Upper lobe of right lung (tissue), 1 donor: ENCODE measurements at regions not wholly inside any gene's neighbourhood (a gene's known extent, or its start where the extent isn't known, plus 50 kb on each side); places are given as distances from the start of the nearest gene placed in this dataset.

ENCODE experiments used
- ATAC-seq: fragments of 200-7000 bp; cut with Tn5 transposase; one replicate; pipeline ENCODE4 v1.9.1; 2020; ENCODE audit warnings: mild to moderate bottlenecking, moderate library complexity
- DNase-seq: peaks from one replicate; pipeline ENCODE4 v3.0.0-alpha.2; 2020
- H3K27ac ChIP-seq: fragments of 200-600 bp; one replicate; pipeline ENCODE4 v1.8.0; 2022
- H3K27me3 ChIP-seq: fragments of 200-600 bp; one replicate; pipeline ENCODE4 v1.8.0; 2022; ENCODE audit warnings: mild to moderate bottlenecking
- H3K36me3 ChIP-seq: fragments of 200-600 bp; one replicate; pipeline ENCODE4 v1.8.0; 2022
- H3K4me1 ChIP-seq: fragments of 200-600 bp; one replicate; pipeline ENCODE4 v1.8.0; 2022
- H3K4me3 ChIP-seq: fragments of 200-600 bp; one replicate; pipeline ENCODE4 v1.8.0; 2022; ENCODE audit warnings: mild to moderate bottlenecking
- H3K9me3 ChIP-seq: fragments of 200-600 bp; one replicate; pipeline ENCODE4 v1.8.0; 2022
- CTCF ChIP-seq: fragments of 200-600 bp; IDR thresholded peaks from one replicate; pipeline ENCODE4 v1.8.0; 2022; ENCODE audit warnings: antibody characterized with exemption
- intact Hi-C: fragments of 100-400 bp; cut with DNase I; formaldehyde crosslinking; loops from one replicate; pipeline ENCODE4 v1.11.0; 2022
- donor health status: DM: no; HTN: yes; CAD: no; lungs with severe emphysema.

- Histone ChIP-seq H3K27ac (no peak overlapping the region), H3K9me3 (no peaks in the 10 kb centered on the region), H3K27me3 (peaks cover 28% of the 10 kb centered on the region), H3K36me3 (no peaks in the 10 kb centered on the region), H3K4me1 (no peaks in the 10 kb centered on the region), H3K4me3 (no peak overlapping the region)
- ATAC-seq (no peak), DNase-seq (no peak)
- intact Hi-C loops = no loop called here
- no peak for TF ChIP-seq CTCF
Measured at GRCh38 chr1:22338071-22338765, 113.4 kb upstream of the ZBTB40 start.

GRCh38 chr1:22339237-22339636, 112.4 kb upstream of the ZBTB40 start:
- no peak overlapping the region for H3K4me3 ChIP-seq
- H3K27ac ChIP-seq = no peak overlapping the region
- H3K9me3 ChIP-seq = no peaks in the 10 kb centered on the region
- no peaks in the 10 kb centered on the region for H3K4me1 ChIP-seq
- no peak for DNase-seq
- peaks cover 33% of the 10 kb centered on the region for H3K27me3 ChIP-seq
- no peak for TF ChIP-seq CTCF
- no peaks in the 10 kb centered on the region for H3K36me3 ChIP-seq
- intact Hi-C loops = no loop called here
- ATAC-seq = no peak

- Histone ChIP-seq H3K9me3 (no peaks in the 10 kb centered on the region), H3K27ac (no peak overlapping the region), H3K36me3 (no peaks in the 10 kb centered on the region), H3K27me3 (peaks cover 36% of the 10 kb centered on the region), H3K4me1 (no peaks in the 10 kb centered on the region), H3K4me3 (no peak overlapping the region)
- ATAC-seq (no peak), DNase-seq (no peak)
- intact Hi-C loops = no loop called here
- no peak for TF ChIP-seq CTCF
Measured at GRCh38 chr1:22340066-22340465, 111.6 kb upstream of the ZBTB40 start.

DNA sequence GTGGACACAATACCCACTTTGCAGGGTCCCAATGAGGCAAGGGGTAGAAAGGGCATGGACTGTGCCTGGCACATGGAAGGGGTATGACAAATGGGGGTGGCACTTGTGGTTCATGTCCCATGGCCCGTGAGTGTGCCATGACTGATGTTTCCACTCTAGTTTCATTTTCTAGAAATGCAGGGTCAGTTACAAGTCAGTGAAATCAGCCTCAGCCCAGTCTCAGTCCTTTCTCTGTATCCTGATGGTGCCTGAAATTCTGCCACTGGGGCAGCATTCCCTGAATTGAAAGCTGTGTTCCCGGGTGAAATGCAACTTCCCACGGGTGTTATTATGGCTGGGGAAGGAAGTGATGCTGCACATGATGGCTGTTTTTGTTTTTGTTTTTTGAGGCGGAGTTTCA, 110.8 kb upstream of the ZBTB40 start:
- intact Hi-C loops = no loop called here
- TF ChIP-seq CTCF = no peak
- H3K9me3 ChIP-seq = no peaks in the 10 kb centered on the region
- H3K4me3 ChIP-seq = no peak overlapping the region
- no peaks in the 10 kb centered on the region for H3K4me1 ChIP-seq
- no peak for ATAC-seq
- DNase-seq = no peak
- no peak overlapping the region for H3K27ac ChIP-seq
- H3K27me3 ChIP-seq = peaks cover 41% of the 10 kb centered on the region
- no peaks in the 10 kb centered on the region for H3K36me3 ChIP-seq

GRCh38 chr1:22341791-22342605, 109.7 kb upstream of the ZBTB40 start:
- Histone ChIP-seq H3K27me3 (peaks cover 41% of the 10 kb centered on the region), H3K27ac (no peak overlapping the region), H3K9me3 (no peaks in the 10 kb centered on the region), H3K4me3 (no peak overlapping the region), H3K4me1 (no peaks in the 10 kb centered on the region), H3K36me3 (no peaks in the 10 kb centered on the region)
- no peak for TF ChIP-seq CTCF
- intact Hi-C loops = no loop called here
- ATAC-seq (no peak), DNase-seq (no peak)
